Neural crest cell (in vitro differentiated cells): ENCODE measurements at regions not wholly inside any gene's neighbourhood (a gene's known extent, or its start where the extent isn't known, plus 50 kb on each side); places are given as distances from the start of the nearest gene placed in this dataset.
"Not testable (repeated sequence)": the region's sequence is repeated elsewhere in the genome, so short reads cannot be mapped to it uniquely, and the experiment has no call there.

ENCODE experiments used
- DNase-seq: peaks from one replicate; pipeline ENCODE4 v3.0.0; 2021; ENCODE audit warnings: low read depth, mixed read lengths, low spot score
- H3K27ac Mint-ChIP-seq: one replicate; pipeline ENCODE4 v1.8.0; 2021; ENCODE audit warnings: mild to moderate bottlenecking, mixed read lengths; ENCODE audit not compliant: unreplicated experiment
- H3K27me3 Mint-ChIP-seq: 2 replicates; pipeline ENCODE4 v1.8.0; 2021; ENCODE audit warnings: low read depth, mild to moderate bottlenecking, mixed read lengths
- H3K36me3 Mint-ChIP-seq: 2 replicates; pipeline ENCODE4 v1.8.0; 2021; ENCODE audit warnings: low read depth, mild to moderate bottlenecking, mixed read lengths
- H3K4me1 Mint-ChIP-seq: 2 replicates; pipeline ENCODE4 v1.8.0; 2021; ENCODE audit warnings: mixed read lengths
- H3K4me3 Mint-ChIP-seq: one replicate; pipeline ENCODE4 v1.8.0; 2021; ENCODE audit warnings: mild to moderate bottlenecking, mixed read lengths
- H3K9me3 Mint-ChIP-seq: 2 replicates; pipeline ENCODE4 v1.8.0; 2021; ENCODE audit warnings: mixed read lengths
- TF ChIP-seq, protein P1 (sequence below): fragments of 200-600 bp; sonication (generic); conservative IDR thresholded peaks from 2 replicates; pipeline ENCODE4 v1.5.0; 2021; ENCODE audit warnings: antibody characterized with exemption, mild to moderate bottlenecking

GRCh38 chr15:44873103-44873502, 83.4 kb upstream of the TERB2 start:
- TF ChIP-seq, protein P1, sequence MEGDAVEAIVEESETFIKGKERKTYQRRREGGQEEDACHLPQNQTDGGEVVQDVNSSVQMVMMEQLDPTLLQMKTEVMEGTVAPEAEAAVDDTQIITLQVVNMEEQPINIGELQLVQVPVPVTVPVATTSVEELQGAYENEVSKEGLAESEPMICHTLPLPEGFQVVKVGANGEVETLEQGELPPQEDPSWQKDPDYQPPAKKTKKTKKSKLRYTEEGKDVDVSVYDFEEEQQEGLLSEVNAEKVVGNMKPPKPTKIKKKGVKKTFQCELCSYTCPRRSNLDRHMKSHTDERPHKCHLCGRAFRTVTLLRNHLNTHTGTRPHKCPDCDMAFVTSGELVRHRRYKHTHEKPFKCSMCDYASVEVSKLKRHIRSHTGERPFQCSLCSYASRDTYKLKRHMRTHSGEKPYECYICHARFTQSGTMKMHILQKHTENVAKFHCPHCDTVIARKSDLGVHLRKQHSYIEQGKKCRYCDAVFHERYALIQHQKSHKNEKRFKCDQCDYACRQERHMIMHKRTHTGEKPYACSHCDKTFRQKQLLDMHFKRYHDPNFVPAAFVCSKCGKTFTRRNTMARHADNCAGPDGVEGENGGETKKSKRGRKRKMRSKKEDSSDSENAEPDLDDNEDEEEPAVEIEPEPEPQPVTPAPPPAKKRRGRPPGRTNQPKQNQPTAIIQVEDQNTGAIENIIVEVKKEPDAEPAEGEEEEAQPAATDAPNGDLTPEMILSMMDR: no peak
- Mint-ChIP-seq H3K27me3 (peaks cover 21% of the 10 kb centered on the region), H3K27ac (no peak overlapping the region), H3K36me3 (peaks cover 4% of the 10 kb centered on the region), H3K9me3 (peaks cover 8% of the 10 kb centered on the region), H3K4me1 (no peaks in the 10 kb centered on the region), H3K4me3 (no peak overlapping the region)
- no peak for DNase-seq

- Mint-ChIP-seq H3K27ac (no peak overlapping the region), H3K4me1 (no peaks in the 10 kb centered on the region), H3K27me3 (no peaks in the 10 kb centered on the region), H3K36me3 (peaks cover 4% of the 10 kb centered on the region), H3K4me3 (no peak overlapping the region), H3K9me3 (peaks cover 16% of the 10 kb centered on the region)
- DNase-seq: no peak
- TF ChIP-seq, protein P1: no peak
These were observed 77.4 kb upstream of the TERB2 start for GRCh38 chr15:44879066-44879465.

DNA sequence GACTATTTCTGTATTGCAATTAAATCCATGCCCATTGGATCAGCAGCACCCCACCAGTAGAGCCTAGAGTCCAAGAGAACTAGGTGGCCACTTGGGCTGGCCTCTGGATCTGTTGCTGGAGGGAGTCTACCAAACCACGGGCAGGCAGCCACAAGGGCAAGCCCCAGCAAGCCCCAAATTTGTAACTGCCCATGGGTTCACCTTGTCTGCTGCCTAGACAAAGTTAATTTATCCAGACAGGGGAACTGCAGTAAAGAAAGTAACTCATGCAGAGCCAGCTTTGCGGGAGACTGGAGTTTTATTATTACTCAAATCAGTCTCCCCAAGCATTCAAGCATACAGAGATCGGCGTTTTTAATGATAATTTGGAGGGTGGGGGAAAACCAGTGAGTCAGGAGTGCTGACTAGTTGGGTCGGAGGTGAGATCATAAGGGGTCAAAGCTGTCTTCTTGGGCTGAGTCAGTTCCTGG, 74.0 kb upstream of the TERB2 start:
- Mint-ChIP-seq H3K36me3 (peaks cover 4% of the 10 kb centered on the region), H3K9me3 (peaks cover 14% of the 10 kb centered on the region)

GRCh38 chr15:44883199-44883877, 73.1 kb upstream of the TERB2 start:
- H3K9me3 Mint-ChIP-seq: peaks cover 11% of the 10 kb centered on the region
- H3K27me3 Mint-ChIP-seq: no peaks in the 10 kb centered on the region
- TF ChIP-seq, protein P1: no peak
- H3K27ac Mint-ChIP-seq: no peak overlapping the region
- DNase-seq: no peak
- H3K4me3 Mint-ChIP-seq: no peak overlapping the region
- peaks cover 4% of the 10 kb centered on the region for H3K36me3 Mint-ChIP-seq
- H3K4me1 Mint-ChIP-seq: no peaks in the 10 kb centered on the region

More for the DNA sequence above, 74.0 kb upstream of the TERB2 start:
- Mint-ChIP-seq H3K27ac (no peak overlapping the region), H3K4me3 (no peak overlapping the region), H3K27me3 (no peaks in the 10 kb centered on the region), H3K4me1 (no peaks in the 10 kb centered on the region)
- DNase-seq: no peak
- TF ChIP-seq, protein P1: no peak

DNA sequence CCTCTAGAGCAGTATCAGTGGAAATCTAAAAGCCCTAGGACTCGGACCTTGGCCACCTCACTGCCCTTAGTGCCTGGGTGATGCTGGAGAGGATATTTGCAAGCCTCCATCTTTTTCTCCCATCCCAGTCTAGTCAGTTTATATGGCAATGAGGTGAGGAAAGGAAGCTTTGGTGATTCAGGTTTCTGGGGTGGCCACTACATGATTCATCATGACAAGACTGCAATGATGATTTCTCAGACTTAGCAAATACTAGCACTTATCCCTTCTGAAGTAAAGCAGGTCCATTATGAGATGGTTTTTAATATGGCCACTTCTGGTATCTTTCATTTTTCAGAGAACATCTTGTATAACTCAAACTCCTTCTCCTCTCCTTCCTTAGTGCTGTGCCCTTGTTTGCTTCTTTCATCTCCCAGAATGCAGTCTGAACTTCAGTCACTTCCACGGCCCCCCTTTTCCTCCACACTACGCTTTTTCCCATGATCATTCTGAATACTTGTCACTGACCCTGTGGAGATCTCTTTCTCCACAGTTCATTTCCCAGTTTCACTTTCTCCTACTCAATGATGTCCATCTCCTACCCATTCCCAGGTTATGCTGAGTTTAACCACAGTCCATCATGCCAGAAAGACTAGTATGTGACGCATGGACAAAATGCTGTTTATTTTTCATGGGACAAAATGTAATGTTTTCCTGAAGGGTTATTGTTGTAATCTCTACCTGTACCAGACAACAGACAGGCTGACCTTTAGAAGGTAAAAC, 57.4 kb upstream of the TERB2 start:
- peaks cover 15% of the 10 kb centered on the region for H3K27me3 Mint-ChIP-seq
- H3K9me3 Mint-ChIP-seq, H3K36me3 Mint-ChIP-seq, H3K27ac Mint-ChIP-seq, DNase-seq, H3K4me1 Mint-ChIP-seq, H3K4me3 Mint-ChIP-seq: not testable (repeated sequence)

- H3K27me3 Mint-ChIP-seq, H3K36me3 Mint-ChIP-seq, H3K4me1 Mint-ChIP-seq, DNase-seq, H3K27ac Mint-ChIP-seq, H3K9me3 Mint-ChIP-seq, H3K4me3 Mint-ChIP-seq: not testable (repeated sequence)
These were observed 56.7 kb upstream of the TERB2 start for GRCh38 chr15:44899775-44900174.

DNA sequence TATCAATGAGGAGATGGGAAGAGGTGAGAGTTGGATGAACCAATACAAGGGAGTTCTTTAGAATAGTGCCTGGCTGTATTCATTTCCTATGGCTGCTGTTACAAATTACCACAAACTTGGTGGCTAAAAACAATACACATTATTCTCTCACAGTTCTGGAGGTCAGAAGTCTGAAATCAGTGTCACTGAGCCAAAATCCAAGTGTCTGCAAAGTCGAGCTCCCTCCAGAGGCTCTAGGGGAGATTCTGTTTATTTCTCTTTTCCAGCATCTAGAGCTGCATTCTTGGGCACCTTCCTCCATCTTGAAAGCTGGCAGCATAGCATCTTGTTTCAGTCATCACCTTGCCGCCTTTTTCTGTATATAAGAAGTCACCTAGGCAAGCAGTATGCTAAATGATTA, 55.7 kb upstream of the TERB2 start:
- not testable (repeated sequence) for H3K9me3 Mint-ChIP-seq

DNA sequence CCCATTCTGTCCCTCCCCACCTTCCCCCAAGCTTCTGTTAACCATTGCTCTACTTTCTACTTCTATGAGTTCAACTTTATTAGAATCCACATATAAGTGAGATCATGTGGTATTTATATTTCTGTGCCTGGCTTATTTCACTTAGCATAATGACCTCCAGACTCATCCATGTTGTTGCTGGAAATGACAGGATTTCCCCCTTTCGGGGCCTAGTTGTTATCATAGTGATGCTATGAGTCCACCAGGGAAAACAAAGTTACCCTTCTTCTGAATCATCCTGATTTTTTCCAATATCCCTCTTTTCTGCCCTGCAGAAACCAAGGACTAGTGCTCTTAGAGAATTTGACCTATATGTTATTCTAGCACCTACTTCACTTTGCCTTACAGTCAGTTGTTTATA, 53.2 kb upstream of the TERB2 start:
- H3K27ac Mint-ChIP-seq: not testable (repeated sequence)

More for the DNA sequence above, 55.7 kb upstream of the TERB2 start:
- not testable (repeated sequence) for H3K27me3 Mint-ChIP-seq, H3K27ac Mint-ChIP-seq, H3K36me3 Mint-ChIP-seq, H3K4me1 Mint-ChIP-seq, DNase-seq, H3K4me3 Mint-ChIP-seq

GRCh38 chr15:44904651-44905340, 51.7 kb upstream of the TERB2 start:
- not testable (repeated sequence) for H3K4me3 Mint-ChIP-seq, H3K27me3 Mint-ChIP-seq, H3K36me3 Mint-ChIP-seq, H3K27ac Mint-ChIP-seq, H3K9me3 Mint-ChIP-seq, H3K4me1 Mint-ChIP-seq, DNase-seq

More for the DNA sequence above, 53.2 kb upstream of the TERB2 start:
- H3K27me3 Mint-ChIP-seq, H3K4me1 Mint-ChIP-seq, H3K4me3 Mint-ChIP-seq, H3K9me3 Mint-ChIP-seq, H3K36me3 Mint-ChIP-seq, DNase-seq: not testable (repeated sequence)
